Tibial nerve (tissue), 4 donors: ENCODE measurements at regions not wholly inside any gene's neighbourhood (a gene's known extent, or its start where the extent isn't known, plus 50 kb on each side); places are given as distances from the start of the nearest gene placed in this dataset.

Source experiments
- DNase-seq, 2 donors: peaks; one replicate each; pipeline ENCODE4 v3.0.0-alpha.2; 2019; ENCODE audit warnings: low spot score in 2 of 2
- H3K27ac ChIP-seq, 4 donors: fragments of 200-600 bp; sonication (generic) in 3 of 4; one replicate each; pipeline ENCODE4 v1.5.1; 2017 to 2019; ENCODE audit warnings: mild to moderate bottlenecking in 1 of 4
- H3K27me3 ChIP-seq, 2 donors: fragments of 200-600 bp; sonication (generic) in 1 of 2; one replicate each; pipeline versions ENCODE4 v1.5.1 to v1.6.0; 2017 to 2019
- H3K36me3 ChIP-seq, 3 donors: fragments of 200-600 bp; sonication (generic); one replicate each; pipeline ENCODE4 v1.5.1; 2018 to 2019
- H3K4me1 ChIP-seq, 4 donors: fragments of 200-600 bp; sonication (generic) in 3 of 4; one replicate each; pipeline ENCODE4 v1.5.1; 2017 to 2019
- H3K4me3 ChIP-seq, 4 donors: fragments of 200-600 bp; sonication (generic) in 3 of 4; one replicate each; pipeline ENCODE4 v1.5.1; 2017 to 2019; ENCODE audit warnings: mild to moderate bottlenecking in 1 of 4, moderate library complexity in 1 of 4
- H3K9me3 ChIP-seq, 4 donors: fragments of 200-600 bp; sonication (generic) in 3 of 4; one replicate each; pipeline ENCODE4 v1.5.1; 2017 to 2019
- CTCF ChIP-seq, 5 experiments: fragments of 200-600 bp in 3 of 5; fragments of 450-650 bp in 2 of 5; sonication (generic) in 3 of 5; IDR thresholded peaks; one replicate each; pipeline ENCODE4 v1.5.1; 2016 to 2019; ENCODE audit warnings: antibody characterized with exemption in 5 of 5, mild to moderate bottlenecking in 3 of 5, moderate library complexity in 2 of 5
- EP300 ChIP-seq, 2 donors: sonication (generic); formaldehyde crosslinking; IDR thresholded peaks; one replicate each; pipeline ENCODE4 v1.6.1; 2017; ENCODE audit warnings: antibody characterized with exemption in 2 of 2, mild to moderate bottlenecking in 1 of 2
- POLR2A ChIP-seq, 2 donors: fragments of 450-650 bp; IDR thresholded peaks; one replicate each; pipeline ENCODE4 v1.6.1; 2017; ENCODE audit warnings: antibody characterized with exemption in 2 of 2, mild to moderate bottlenecking in 2 of 2, moderate library complexity in 2 of 2
- WGBS, 2 donors: methylation state at CpG; one replicate each; pipeline ENCODE4 v1.1.5; 2018; 5-methylcytosine and 5-hydroxymethylcytosine counted together

GRCh38 chr10:123429706-123430221 lies 236.4 kb upstream of the GPR26 start:
- WGBS, 2 donors = 31 to 35% methylated on average over 14 of the region's 14 CpGs
- Histone ChIP-seq H3K36me3 (no peaks in the 10 kb centered on the region), H3K4me1 (no peaks in the 10 kb centered on the region), H3K9me3 (no peaks in the 10 kb centered on the region), H3K27ac (no peak overlapping the region), H3K4me3 (no peak overlapping the region), H3K27me3 (no peaks in the 10 kb centered on the region)
- no peak for TF ChIP-seq POLR2A (IDR thresholded peaks at IDR 0.05)
- TF ChIP-seq EP300 (IDR thresholded peaks at IDR 0.05) = no peak
- no peak for TF ChIP-seq CTCF (IDR thresholded peaks at IDR 0.05)
- no peak for DNase-seq

GRCh38 chr10:123433539-123433938 lies 232.6 kb upstream of the GPR26 start:
- Histone ChIP-seq H3K9me3 (peaks cover 0 to 6% (median 0%) of the 10 kb centered on the region in 4 donors), H3K4me3 (no peak overlapping the region), H3K27ac (no peak overlapping the region), H3K4me1 (no peaks in the 10 kb centered on the region), H3K36me3 (no peaks in the 10 kb centered on the region), H3K27me3 (no peaks in the 10 kb centered on the region)
- WGBS, 2 donors = 86 to 91% methylated on average over 6 of the region's 6 CpGs
- no peak for DNase-seq
- TF ChIP-seq POLR2A (IDR thresholded peaks at IDR 0.05) = no peak
- TF ChIP-seq EP300 (IDR thresholded peaks at IDR 0.05) = no peak
- TF ChIP-seq CTCF (IDR thresholded peaks at IDR 0.05) = no peak

GRCh38 chr10:123434435-123435039 lies 231.6 kb upstream of the GPR26 start:
- DNase-seq = no peak
- Histone ChIP-seq H3K4me1 (no peaks in the 10 kb centered on the region), H3K9me3 (peaks cover 0 to 6% (median 0%) of the 10 kb centered on the region in 4 donors), H3K27ac (no peak overlapping the region), H3K27me3 (no peaks in the 10 kb centered on the region), H3K4me3 (no peak overlapping the region), H3K36me3 (no peaks in the 10 kb centered on the region)
- no peak for TF ChIP-seq EP300 (IDR thresholded peaks at IDR 0.05)
- TF ChIP-seq POLR2A (IDR thresholded peaks at IDR 0.05) = no peak
- no peak for TF ChIP-seq CTCF (IDR thresholded peaks at IDR 0.05)
- WGBS, 2 donors = 86 to 87% methylated on average over 15 of the region's 15 CpGs

GRCh38 chr10:123442901-123443300 lies 223.3 kb upstream of the GPR26 start:
- Histone ChIP-seq H3K4me3 (no peak overlapping the region), H3K4me1 (no peaks in the 10 kb centered on the region), H3K27me3 (no peaks in the 10 kb centered on the region), H3K9me3 (no peaks in the 10 kb centered on the region), H3K27ac (no peak overlapping the region), H3K36me3 (no peaks in the 10 kb centered on the region)
- TF ChIP-seq POLR2A (IDR thresholded peaks at IDR 0.05) (no peak), CTCF (IDR thresholded peaks at IDR 0.05) (no peak), EP300 (IDR thresholded peaks at IDR 0.05) (no peak)
- 85 to 89% methylated on average over 4 of the region's 4 CpGs for WGBS, 2 donors
- no peak for DNase-seq

GRCh38 chr10:123443924-123444323 lies 222.2 kb upstream of the GPR26 start:
- no peak for DNase-seq

More at GRCh38 chr10:123443924-123444323, 222.2 kb upstream of the GPR26 start:
- Histone ChIP-seq H3K4me3 (no peak overlapping the region), H3K27me3 (no peaks in the 10 kb centered on the region), H3K4me1 (no peaks in the 10 kb centered on the region), H3K36me3 (no peaks in the 10 kb centered on the region), H3K9me3 (no peaks in the 10 kb centered on the region), H3K27ac (no peak overlapping the region)
- TF ChIP-seq POLR2A (IDR thresholded peaks at IDR 0.05) (no peak), EP300 (IDR thresholded peaks at IDR 0.05) (no peak), CTCF (IDR thresholded peaks at IDR 0.05) (no peak)
